Mucosa of gallbladder (tissue), 1 donor: ENCODE measurements at regions not wholly inside any gene's neighbourhood (a gene's known extent, or its start where the extent isn't known, plus 50 kb on each side); places are given as distances from the start of the nearest gene placed in this dataset.

Experiments used
- DNase-seq: peaks from one replicate; pipeline ENCODE4 v3.0.0-alpha.2; 2020; ENCODE audit warnings: low spot score
- donor health status: DM: no; HTN: no; CAD: no.

- DNase-seq = no peak
Measured at GRCh38 chr10:130485958-130486895, 350.0 kb downstream of the GLRX3 start.

- DNase-seq = no peak
Measured at GRCh38 chr10:130486906-130487305, 350.7 kb downstream of the GLRX3 start.

- no peak for DNase-seq
Measured at GRCh38 chr10:130487566-130487965, 351.4 kb downstream of the GLRX3 start.

GRCh38 chr10:130489891-130490290 lies 353.7 kb downstream of the GLRX3 start:
- no peak for DNase-seq

- no peak for DNase-seq
Measured at GRCh38 chr10:130491011-130491692, 355.0 kb downstream of the GLRX3 start.

- no peak for DNase-seq
Measured at GRCh38 chr10:130491693-130492050, 355.5 kb downstream of the GLRX3 start.

GRCh38 chr10:130492266-130492934 lies 356.2 kb downstream of the GLRX3 start:
- DNase-seq = no peak

- no peak for DNase-seq
Measured at GRCh38 chr10:130493021-130493420, 356.8 kb downstream of the GLRX3 start.

GRCh38 chr10:130493446-130494145 lies 357.4 kb downstream of the GLRX3 start:
- no peak for DNase-seq

GRCh38 chr10:130495116-130495862 lies 359.1 kb downstream of the GLRX3 start:
- no peak for DNase-seq

GRCh38 chr10:130495891-130496636 lies 359.9 kb downstream of the GLRX3 start:
- DNase-seq = no peak

- no peak for DNase-seq
Measured at GRCh38 chr10:130497056-130498010, 361.1 kb downstream of the GLRX3 start.

- DNase-seq = no peak
Measured at GRCh38 chr10:130498042-130498441, 361.9 kb downstream of the GLRX3 start.

GRCh38 chr10:130498934-130499333 lies 362.7 kb downstream of the GLRX3 start:
- DNase-seq = no peak

GRCh38 chr10:130499541-130499940 lies 363.4 kb downstream of the GLRX3 start:
- no peak for DNase-seq

- DNase-seq = no peak
Measured at GRCh38 chr10:130500261-130501000, 364.2 kb downstream of the GLRX3 start.

GRCh38 chr10:130507461-130507860 lies 371.3 kb downstream of the GLRX3 start:
- DNase-seq = no peak

GRCh38 chr10:130509881-130510689 lies 373.9 kb downstream of the GLRX3 start:
- no peak for DNase-seq
